Neural progenitor cell (in vitro differentiated cells): ENCODE measurements at regions not wholly inside any gene's neighbourhood (a gene's known extent, or its start where the extent isn't known, plus 50 kb on each side); places are given as distances from the start of the nearest gene placed in this dataset.

Experiments used
- DNase-seq: peaks from one replicate; pipeline ENCODE4 v3.0.0-alpha.2; 2016; ENCODE audit warnings: low spot score
- H2AFZ ChIP-seq: fragments of 200-600 bp; sonication (generic); replicated peaks from 2 replicates; pipeline ENCODE4 v1.6.1; 2016; ENCODE audit warnings: antibody characterized with exemption
- H3F3A ChIP-seq: fragments of 200-600 bp; sonication (generic); 2 replicates; pipeline ENCODE4 v1.6.1; 2016; ENCODE audit warnings: antibody characterized with exemption, low read depth
- H3K27ac ChIP-seq: fragments of 200-600 bp; sonication (generic); 2 replicates; pipeline ENCODE4 v1.5.1; 2016; ENCODE audit warnings: mild to moderate bottlenecking
- H3K27me3 ChIP-seq: fragments of 200-600 bp; sonication (generic); 2 replicates; pipeline ENCODE4 v1.6.1; 2016; ENCODE audit warnings: mild to moderate bottlenecking, moderate library complexity
- H3K36me3 ChIP-seq: fragments of 200-600 bp; sonication (generic); 2 replicates; pipeline ENCODE4 v1.5.1; 2016
- H3K4me1 ChIP-seq: fragments of 200-600 bp; sonication (generic); 2 replicates; pipeline ENCODE4 v1.6.1; 2016; ENCODE audit warnings: mixed run types
- H3K4me2 ChIP-seq: fragments of 200-600 bp; sonication (generic); 2 replicates; pipeline ENCODE4 v1.6.1; 2016
- H3K4me3 ChIP-seq: fragments of 200-600 bp; sonication (generic); 2 replicates; pipeline ENCODE4 v1.5.1; 2016
- H3K79me2 ChIP-seq: fragments of 200-600 bp; sonication (generic); 2 replicates; pipeline ENCODE4 v1.6.1; 2016; ENCODE audit warnings: low read depth
- H3K9ac ChIP-seq: fragments of 200-600 bp; sonication (generic); 2 replicates; pipeline ENCODE4 v1.6.1; 2016
- H3K9me3 ChIP-seq: fragments of 200-600 bp; sonication (generic); 2 replicates; pipeline ENCODE4 v1.5.1; 2016; ENCODE audit warnings: low read depth
- H4K20me1 ChIP-seq: fragments of 200-600 bp; sonication (generic); 2 replicates; pipeline ENCODE4 v1.6.1; 2016; ENCODE audit warnings: low read depth
- H3K27ac Mint-ChIP-seq: 3 replicates; pipeline ENCODE4 v1.8.0; 2021; ENCODE audit warnings: mixed read lengths
- H3K27me3 Mint-ChIP-seq: 2 replicates; pipeline ENCODE4 v1.8.0; 2022; ENCODE audit warnings: low read depth, mild to moderate bottlenecking, inconsistent platforms, moderate library complexity, mixed read lengths; ENCODE audit not compliant: insufficient read depth
- H3K36me3 Mint-ChIP-seq: 3 replicates; pipeline ENCODE4 v1.8.0; 2021; ENCODE audit warnings: mixed read lengths
- H3K4me1 Mint-ChIP-seq: 3 replicates; pipeline ENCODE4 v1.8.0; 2021; ENCODE audit warnings: mixed read lengths
- H3K4me3 Mint-ChIP-seq: 3 replicates; pipeline ENCODE4 v1.8.0; 2021; ENCODE audit warnings: mild to moderate bottlenecking, moderate library complexity, mixed read lengths
- H3K9me3 Mint-ChIP-seq: 3 replicates; pipeline ENCODE4 v1.8.0; 2020; ENCODE audit warnings: mixed read lengths
- EZH2 ChIP-seq: fragments of 200-600 bp; sonication (generic); IDR thresholded peaks from 2 replicates; pipeline ENCODE4 v1.6.1; 2017; ENCODE audit warnings: antibody characterized with exemption, mild to moderate bottlenecking, moderate library complexity
- EZH2phosphoT487 ChIP-seq: fragments of 200-600 bp; sonication (generic); IDR thresholded peaks from 2 replicates; pipeline ENCODE4 v1.6.1; 2017; ENCODE audit warnings: antibody characterized with exemption
- TF ChIP-seq, protein P1 (sequence below): fragments of 200-600 bp; sonication (generic); IDR thresholded peaks from 2 replicates; pipeline ENCODE4 v1.5.1; 2017; ENCODE audit warnings: antibody characterized with exemption, mild to moderate bottlenecking

DNA sequence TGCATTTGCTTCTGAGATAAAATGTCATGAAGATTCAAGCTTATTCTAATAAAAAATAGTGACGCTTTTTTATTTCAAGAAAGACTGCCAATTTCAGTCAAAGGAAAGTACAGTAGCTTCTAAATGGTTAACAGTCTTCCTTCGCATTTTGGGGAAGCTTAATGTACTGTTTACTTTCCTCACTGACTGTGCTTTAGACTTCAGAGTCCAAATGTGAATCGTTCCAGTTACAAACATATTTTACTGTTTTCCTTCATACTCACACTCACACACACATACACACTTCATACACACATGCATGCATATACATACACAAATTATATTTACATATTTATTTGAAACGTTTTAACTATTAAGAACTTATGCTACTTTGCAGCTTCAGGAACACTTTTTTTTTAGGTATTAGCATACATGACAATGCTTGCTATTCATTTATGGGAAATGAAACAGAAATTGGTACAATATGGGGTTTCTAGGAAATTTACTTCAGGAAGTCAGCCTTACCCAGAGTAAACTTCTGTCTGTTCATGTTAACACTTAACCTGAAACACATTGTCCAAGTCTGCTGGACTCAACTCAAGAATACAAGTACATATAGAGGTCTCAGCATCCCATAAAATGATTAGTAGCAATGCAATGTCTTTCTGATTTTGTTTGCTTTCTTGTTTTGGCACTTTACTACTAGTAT, 145.4 kb downstream of the RPS12 start:
- Histone ChIP-seq H3K36me3 (no peaks in the 10 kb centered on the region), H3F3A (no peaks in the 10 kb centered on the region), H3K4me1 (no peaks in the 10 kb centered on the region), H2AFZ (no peak overlapping the region), H3K9ac (no peak overlapping the region), H3K79me2 (no peaks in the 10 kb centered on the region), H3K4me2 (no peak overlapping the region), H4K20me1 (no peaks in the 10 kb centered on the region), H3K4me3 (no peak overlapping the region), H3K27ac (no peak overlapping the region), H3K27me3 (no peaks in the 10 kb centered on the region), H3K9me3 (no peaks in the 10 kb centered on the region)
- Mint-ChIP-seq H3K36me3 (no peaks in the 10 kb centered on the region), H3K27me3 (no peaks in the 10 kb centered on the region), H3K9me3 (no peaks in the 10 kb centered on the region), H3K4me3 (no peak overlapping the region), H3K27ac (no peak overlapping the region), H3K4me1 (peaks cover 7% of the 10 kb centered on the region)
- TF ChIP-seq EZH2 (no peak), EZH2phosphoT487 (no peak)
- TF ChIP-seq, protein P1, sequence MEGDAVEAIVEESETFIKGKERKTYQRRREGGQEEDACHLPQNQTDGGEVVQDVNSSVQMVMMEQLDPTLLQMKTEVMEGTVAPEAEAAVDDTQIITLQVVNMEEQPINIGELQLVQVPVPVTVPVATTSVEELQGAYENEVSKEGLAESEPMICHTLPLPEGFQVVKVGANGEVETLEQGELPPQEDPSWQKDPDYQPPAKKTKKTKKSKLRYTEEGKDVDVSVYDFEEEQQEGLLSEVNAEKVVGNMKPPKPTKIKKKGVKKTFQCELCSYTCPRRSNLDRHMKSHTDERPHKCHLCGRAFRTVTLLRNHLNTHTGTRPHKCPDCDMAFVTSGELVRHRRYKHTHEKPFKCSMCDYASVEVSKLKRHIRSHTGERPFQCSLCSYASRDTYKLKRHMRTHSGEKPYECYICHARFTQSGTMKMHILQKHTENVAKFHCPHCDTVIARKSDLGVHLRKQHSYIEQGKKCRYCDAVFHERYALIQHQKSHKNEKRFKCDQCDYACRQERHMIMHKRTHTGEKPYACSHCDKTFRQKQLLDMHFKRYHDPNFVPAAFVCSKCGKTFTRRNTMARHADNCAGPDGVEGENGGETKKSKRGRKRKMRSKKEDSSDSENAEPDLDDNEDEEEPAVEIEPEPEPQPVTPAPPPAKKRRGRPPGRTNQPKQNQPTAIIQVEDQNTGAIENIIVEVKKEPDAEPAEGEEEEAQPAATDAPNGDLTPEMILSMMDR = no peak
- no peak for DNase-seq

DNA sequence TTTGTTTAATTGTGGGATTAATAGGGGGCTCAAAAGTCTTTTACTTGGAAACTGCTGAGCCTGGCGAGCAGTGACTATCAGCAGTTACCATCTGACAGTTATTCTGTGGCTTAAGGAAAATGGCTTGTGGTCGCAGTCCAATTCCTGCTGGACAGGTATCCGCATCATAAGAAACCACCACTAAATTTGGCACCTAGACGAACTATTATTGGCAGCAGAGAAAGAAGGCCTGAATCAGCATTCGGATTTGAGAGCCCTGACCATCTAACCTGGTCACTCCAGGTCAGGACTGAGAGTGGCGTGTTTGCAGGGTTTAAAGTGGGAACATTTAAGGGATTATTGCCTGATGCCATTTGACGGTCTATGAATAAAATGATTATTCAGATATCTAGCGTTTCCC, 146.4 kb downstream of the RPS12 start:
- Histone ChIP-seq H4K20me1 (no peaks in the 10 kb centered on the region), H3K9me3 (no peaks in the 10 kb centered on the region), H3K9ac (no peak overlapping the region), H3K27ac (no peak overlapping the region), H3K4me1 (no peaks in the 10 kb centered on the region), H3F3A (no peaks in the 10 kb centered on the region), H3K4me2 (no peak overlapping the region), H3K36me3 (no peaks in the 10 kb centered on the region), H3K79me2 (no peaks in the 10 kb centered on the region), H3K27me3 (no peaks in the 10 kb centered on the region), H3K4me3 (no peak overlapping the region), H2AFZ (no peak overlapping the region)
- H3K4me3 Mint-ChIP-seq = no peak overlapping the region
- no peak overlapping the region for H3K27ac Mint-ChIP-seq
- TF ChIP-seq EZH2phosphoT487 = no peak
- TF ChIP-seq, protein P1 = no peak
- TF ChIP-seq EZH2 = no peak
- H3K9me3 Mint-ChIP-seq = no peaks in the 10 kb centered on the region
- no peaks in the 10 kb centered on the region for H3K27me3 Mint-ChIP-seq
- DNase-seq = no peak
- peaks cover 10% of the 10 kb centered on the region for H3K4me1 Mint-ChIP-seq
- H3K36me3 Mint-ChIP-seq = no peaks in the 10 kb centered on the region

DNA sequence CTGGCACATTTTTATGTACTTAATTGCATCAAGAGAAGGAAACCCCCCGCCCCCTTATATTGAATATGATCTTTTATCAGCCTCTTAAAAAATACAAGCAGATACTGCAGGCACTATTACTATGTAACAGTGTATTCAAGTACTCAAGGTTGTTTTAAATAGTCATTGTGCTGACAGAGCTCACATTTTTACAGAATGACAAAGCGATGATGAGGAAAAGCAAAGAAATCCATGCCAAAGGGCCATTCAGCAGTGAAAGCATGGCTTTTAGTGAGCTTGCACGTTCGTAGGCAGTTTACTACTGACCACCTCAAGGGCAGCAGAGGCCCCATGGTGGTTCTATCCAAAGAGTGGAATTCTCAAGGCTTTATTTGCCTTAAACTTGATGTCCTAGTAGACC, 146.8 kb downstream of the RPS12 start:
- Histone ChIP-seq H3K9me3 (no peaks in the 10 kb centered on the region), H4K20me1 (no peaks in the 10 kb centered on the region), H3K27me3 (no peaks in the 10 kb centered on the region), H3K4me1 (no peaks in the 10 kb centered on the region), H3K79me2 (no peaks in the 10 kb centered on the region), H3K36me3 (no peaks in the 10 kb centered on the region), H3K4me3 (no peak overlapping the region), H2AFZ (no peak overlapping the region), H3F3A (no peaks in the 10 kb centered on the region), H3K9ac (no peak overlapping the region), H3K27ac (no peak overlapping the region), H3K4me2 (no peak overlapping the region)
- TF ChIP-seq EZH2 (no peak), EZH2phosphoT487 (no peak)
- TF ChIP-seq, protein P1 = no peak
- no peak for DNase-seq
- H3K9me3 Mint-ChIP-seq = no peaks in the 10 kb centered on the region
- no peaks in the 10 kb centered on the region for H3K36me3 Mint-ChIP-seq
- no peaks in the 10 kb centered on the region for H3K27me3 Mint-ChIP-seq
- no peak overlapping the region for H3K27ac Mint-ChIP-seq
- no peak overlapping the region for H3K4me3 Mint-ChIP-seq
- H3K4me1 Mint-ChIP-seq = peaks cover 10% of the 10 kb centered on the region
